GM19240 (cell line): ENCODE measurements at regions not wholly inside any gene's neighbourhood (a gene's known extent, or its start where the extent isn't known, plus 50 kb on each side); places are given as distances from the start of the nearest gene placed in this dataset.
"Not testable (repeated sequence)": the region's sequence is repeated elsewhere in the genome, so short reads cannot be mapped to it uniquely, and the experiment has no call there.

Experiments used
- DNase-seq: peaks from one replicate; pipeline ENCODE4 v3.0.0; 2011; ENCODE audit warnings: low spot score; ENCODE audit not compliant: insufficient read length

- no peak for DNase-seq
These were observed 406.1 kb downstream of the RPS6KC1 start for GRCh38 chr1:213457186-213457585.

- DNase-seq: no peak
These were observed 406.7 kb downstream of the RPS6KC1 start for GRCh38 chr1:213457733-213458132.

- DNase-seq: not testable (repeated sequence)
These were observed 411.3 kb downstream of the RPS6KC1 start for GRCh38 chr1:213462374-213462773.

GRCh38 chr1:213464786-213465460 is 413.9 kb downstream of the RPS6KC1 start:
- no peak for DNase-seq

- DNase-seq: no peak
These were observed 415.5 kb downstream of the RPS6KC1 start for GRCh38 chr1:213466541-213466940.

- DNase-seq: no peak
These were observed 423.0 kb downstream of the RPS6KC1 start for GRCh38 chr1:213474054-213474453.

GRCh38 chr1:213481395-213481794 is 430.4 kb downstream of the RPS6KC1 start:
- DNase-seq: no peak

GRCh38 chr1:213484333-213484732 is 433.3 kb downstream of the RPS6KC1 start:
- no peak for DNase-seq

- no peak for DNase-seq
These were observed 433.7 kb downstream of the RPS6KC1 start for GRCh38 chr1:213484758-213485157.

- no peak for DNase-seq
These were observed 435.4 kb downstream of the RPS6KC1 start for GRCh38 chr1:213486488-213486887.

- no peak for DNase-seq
These were observed 440.4 kb downstream of the RPS6KC1 start for GRCh38 chr1:213491468-213491867.

GRCh38 chr1:213492161-213493041 is 441.4 kb downstream of the RPS6KC1 start:
- DNase-seq: no peak

GRCh38 chr1:213499444-213499843 is 448.4 kb downstream of the RPS6KC1 start:
- no peak for DNase-seq

- no peak for DNase-seq
These were observed 456.6 kb downstream of the RPS6KC1 start for GRCh38 chr1:213507472-213508223.

GRCh38 chr1:213511173-213511572 is 460.1 kb downstream of the RPS6KC1 start:
- no peak for DNase-seq

- no peak for DNase-seq
These were observed 461.3 kb downstream of the RPS6KC1 start for GRCh38 chr1:213512316-213512715.

GRCh38 chr1:213513006-213513405 is 462.0 kb downstream of the RPS6KC1 start:
- DNase-seq: no peak

- DNase-seq: not testable (repeated sequence)
These were observed 463.6 kb downstream of the RPS6KC1 start for GRCh38 chr1:213514408-213515179.

- DNase-seq: no peak
These were observed 468.1 kb downstream of the RPS6KC1 start for GRCh38 chr1:213519098-213519497.

GRCh38 chr1:213521206-213521605 is 466.6 kb upstream of the PROX1 start:
- DNase-seq: no peak

- no peak for DNase-seq
These were observed 463.9 kb upstream of the PROX1 start for GRCh38 chr1:213523781-213524398.
